Endothelial cell (in vitro differentiated cells): ENCODE measurements at regions not wholly inside any gene's neighbourhood (a gene's known extent, or its start where the extent isn't known, plus 50 kb on each side); places are given as distances from the start of the nearest gene placed in this dataset.
"Not testable (repeated sequence)": the region's sequence is repeated elsewhere in the genome, so short reads cannot be mapped to it uniquely, and the experiment has no call there.

ENCODE experiments used
- DNase-seq: peaks from one replicate; pipeline ENCODE4 v3.0.0; 2021; ENCODE audit warnings: low spot score
- H3K27ac Mint-ChIP-seq: one replicate; pipeline ENCODE4 v1.8.0; 2021; ENCODE audit warnings: mixed read lengths, inconsistent platforms; ENCODE audit not compliant: unreplicated experiment
- H3K27me3 Mint-ChIP-seq: one replicate; pipeline ENCODE4 v1.8.0; 2021; ENCODE audit warnings: mild to moderate bottlenecking, moderate library complexity, mixed read lengths, inconsistent platforms; ENCODE audit not compliant: unreplicated experiment
- H3K36me3 Mint-ChIP-seq: one replicate; pipeline ENCODE4 v1.8.0; 2021; ENCODE audit warnings: mild to moderate bottlenecking, low read depth, mixed read lengths, inconsistent platforms; ENCODE audit not compliant: unreplicated experiment
- H3K4me1 Mint-ChIP-seq: one replicate; pipeline ENCODE4 v1.8.0; 2021; ENCODE audit warnings: mild to moderate bottlenecking, mixed read lengths, inconsistent platforms; ENCODE audit not compliant: unreplicated experiment
- H3K4me3 Mint-ChIP-seq: one replicate; pipeline ENCODE4 v1.8.0; 2021; ENCODE audit warnings: mild to moderate bottlenecking, mixed read lengths, inconsistent platforms; ENCODE audit not compliant: unreplicated experiment
- H3K9me3 Mint-ChIP-seq: one replicate; pipeline ENCODE4 v1.8.0; 2021; ENCODE audit warnings: mixed read lengths, inconsistent platforms; ENCODE audit not compliant: unreplicated experiment
- CTCF ChIP-seq: fragments of 200-600 bp; sonication (generic); IDR thresholded peaks from one replicate; pipeline ENCODE4 v1.5.0; 2021; ENCODE audit warnings: antibody characterized with exemption; ENCODE audit not compliant: unreplicated experiment

GRCh38 chr5:167294882-167295680 is 996.4 kb upstream of the WWC1 start:
- no peak for DNase-seq
- no peak for TF ChIP-seq CTCF
- Mint-ChIP-seq H3K9me3 (no peaks in the 10 kb centered on the region), H3K27ac (no peak overlapping the region), H3K27me3 (no peaks in the 10 kb centered on the region), H3K4me1 (peaks cover 11% of the 10 kb centered on the region), H3K4me3 (no peak overlapping the region), H3K36me3 (no peaks in the 10 kb centered on the region)

- no peaks in the 10 kb centered on the region for H3K9me3 Mint-ChIP-seq
- H3K27ac Mint-ChIP-seq, result no peak overlapping the region
- no peaks in the 10 kb centered on the region for H3K36me3 Mint-ChIP-seq
- H3K27me3 Mint-ChIP-seq, result no peaks in the 10 kb centered on the region
- no peak for TF ChIP-seq CTCF
- no peak for DNase-seq
- no peak overlapping the region for H3K4me3 Mint-ChIP-seq
- H3K4me1 Mint-ChIP-seq, result peaks cover 11% of the 10 kb centered on the region
These were observed 995.8 kb upstream of the WWC1 start for GRCh38 chr5:167295681-167296005.

- Mint-ChIP-seq H3K4me3 (no peak overlapping the region), H3K27me3 (no peaks in the 10 kb centered on the region), H3K27ac (no peak overlapping the region), H3K36me3 (no peaks in the 10 kb centered on the region), H3K9me3 (no peaks in the 10 kb centered on the region), H3K4me1 (peaks cover 11% of the 10 kb centered on the region)
- no peak for DNase-seq
- TF ChIP-seq CTCF, result no peak
These were observed 995.4 kb upstream of the WWC1 start for GRCh38 chr5:167296066-167296465.

GRCh38 chr5:167296661-167297060 is 994.8 kb upstream of the WWC1 start:
- Mint-ChIP-seq H3K27me3 (no peaks in the 10 kb centered on the region), H3K4me3 (no peak overlapping the region), H3K36me3 (no peaks in the 10 kb centered on the region), H3K4me1 (peaks cover 11% of the 10 kb centered on the region), H3K9me3 (no peaks in the 10 kb centered on the region), H3K27ac (no peak overlapping the region)
- no peak for DNase-seq
- TF ChIP-seq CTCF, result no peak

GRCh38 chr5:167299861-167300260 is 991.6 kb upstream of the WWC1 start:
- H3K9me3 Mint-ChIP-seq, H3K36me3 Mint-ChIP-seq, H3K4me1 Mint-ChIP-seq, DNase-seq, H3K27me3 Mint-ChIP-seq, H3K27ac Mint-ChIP-seq, H3K4me3 Mint-ChIP-seq: not testable (repeated sequence)
